Activated CD4-positive, alpha-beta T cell treated with anti-CD3 and anti-CD28 coated beads for 48 hours (primary cell): ENCODE measurements at regions not wholly inside any gene's neighbourhood (a gene's known extent, or its start where the extent isn't known, plus 50 kb on each side); places are given as distances from the start of the nearest gene placed in this dataset.
"Not testable (repeated sequence)": the region's sequence is repeated elsewhere in the genome, so short reads cannot be mapped to it uniquely, and the experiment has no call there.

Experiments
- DNase-seq: peaks from one replicate; pipeline ENCODE4 v3.0.0-alpha.2; 2020

DNA sequence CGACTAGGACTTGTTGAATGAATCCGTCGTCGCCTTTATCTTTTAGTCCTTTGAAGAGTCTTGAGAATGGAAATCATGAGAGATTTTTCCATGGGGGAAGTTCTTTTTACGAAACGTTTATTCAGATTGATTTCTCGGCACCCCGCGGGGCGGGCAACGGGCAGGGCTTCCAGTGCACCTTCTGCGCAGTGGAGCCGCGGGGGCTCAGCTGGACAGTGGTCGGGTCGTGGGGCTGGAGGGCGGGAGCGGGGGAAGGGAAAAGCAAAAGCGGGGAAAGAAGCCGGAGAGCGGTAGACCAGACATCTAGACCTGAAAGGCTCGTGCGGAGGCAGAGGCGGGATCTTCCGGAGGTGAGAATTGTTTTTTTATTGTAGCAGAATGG lies 103.0 kb downstream of the NBPF11 start:
- peak; percentile 26 for DNase-seq

DNA sequence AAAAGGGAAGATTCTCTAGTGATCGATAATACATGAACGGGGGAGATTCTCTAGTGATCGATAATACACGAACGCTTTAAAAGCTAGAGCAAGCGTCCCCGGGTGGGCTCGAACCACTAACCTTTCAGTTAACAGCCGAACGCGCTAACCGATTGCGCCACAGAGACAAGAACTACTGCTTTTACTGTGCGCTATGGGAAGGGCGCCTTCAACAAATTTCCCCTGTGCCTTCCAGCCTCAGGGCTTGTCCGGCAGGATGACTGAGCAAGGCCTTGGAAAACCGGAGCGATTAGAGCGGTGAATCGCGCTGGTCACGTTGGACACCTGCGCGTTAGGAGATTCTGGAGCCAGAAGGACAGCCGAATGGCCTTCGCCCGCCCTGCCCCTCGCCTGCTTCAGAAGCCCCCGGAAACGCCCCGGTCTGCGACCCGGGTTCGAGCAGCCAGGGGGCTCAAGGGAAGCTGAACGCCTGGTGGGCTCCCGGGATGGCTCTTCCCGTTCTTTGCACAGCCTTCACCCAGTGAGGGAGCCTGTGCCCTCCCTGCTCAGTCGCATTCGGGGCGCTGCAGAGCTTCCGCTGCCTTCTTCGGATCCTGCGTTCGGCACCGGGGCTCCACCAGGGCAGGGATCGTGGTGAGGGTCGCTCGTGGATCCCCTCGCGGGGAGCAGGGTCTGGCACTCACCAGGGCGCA lies 103.5 kb downstream of the NBPF11 start:
- peak; percentile 64 for DNase-seq

DNA sequence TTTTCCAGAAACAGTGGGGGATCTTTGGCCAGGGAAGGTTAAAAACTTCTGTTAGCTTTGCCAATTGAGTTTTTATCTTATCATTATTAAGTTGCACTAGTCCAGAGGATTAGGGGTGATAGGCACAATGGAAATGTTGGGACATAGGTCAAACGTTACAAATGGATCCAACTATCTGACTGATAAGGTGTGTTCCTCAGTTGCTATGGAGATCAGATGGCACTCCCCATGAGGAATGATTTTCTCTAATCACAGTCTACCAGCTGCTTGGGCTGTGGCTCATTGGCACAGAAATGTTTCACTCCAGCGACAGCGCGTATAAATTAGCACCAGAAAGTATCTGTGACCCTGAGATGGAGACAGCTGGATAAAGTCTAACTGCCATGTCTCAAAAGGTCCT lies 106.2 kb downstream of the NBPF11 start:
- not testable (repeated sequence) for DNase-seq

DNA sequence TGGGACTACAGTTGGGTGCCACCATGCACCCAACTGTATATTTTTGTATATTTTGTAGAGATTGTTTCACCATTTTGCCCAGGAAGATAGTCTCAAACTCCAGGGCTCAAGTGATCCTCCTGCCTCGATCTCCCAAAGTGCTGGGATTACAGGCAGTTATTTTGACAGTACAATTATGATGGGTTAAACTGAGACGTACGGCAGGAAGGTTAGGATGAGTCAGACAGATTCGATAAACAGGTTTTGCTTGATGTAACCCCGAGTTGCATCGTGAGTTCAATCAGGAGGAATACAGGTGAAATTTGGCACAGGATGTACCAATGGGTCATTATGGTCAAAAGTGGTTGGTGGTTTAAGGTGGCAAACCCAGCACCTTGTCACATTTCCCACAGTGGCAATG lies 107.6 kb downstream of the NBPF11 start:
- not testable (repeated sequence) for DNase-seq
